ENCODE measurements at regions not wholly inside any gene's neighbourhood (a gene's known extent, or its start where the extent isn't known, plus 50 kb on each side); places are given as distances from the start of the nearest gene placed in this dataset.

GRCh38 chr1:232428786-232429530, 201.0 kb downstream of the SIPA1L2 start:
- no peak for TF ChIP-seq ZC3H10 (CRISPR knock-in tag; IDR thresholded peaks at IDR 0.05)
- no peak for TF ChIP-seq ESRRG (CRISPR knock-in tag; IDR thresholded peaks at IDR 0.05)
- no peak for TF ChIP-seq CSRNP3 (CRISPR knock-in tag; IDR thresholded peaks at IDR 0.05)
- no peak for TF ChIP-seq TOX (CRISPR knock-in tag; IDR thresholded peaks at IDR 0.05; ENCODE audit: borderline replicate concordance)
- no peak for TF ChIP-seq ISL1 (CRISPR knock-in tag; IDR thresholded peaks at IDR 0.05)
- no peak for TF ChIP-seq OSR1 (CRISPR knock-in tag; IDR thresholded peaks at IDR 0.05)
- ATAC-seq: peak; percentile 82

DNA sequence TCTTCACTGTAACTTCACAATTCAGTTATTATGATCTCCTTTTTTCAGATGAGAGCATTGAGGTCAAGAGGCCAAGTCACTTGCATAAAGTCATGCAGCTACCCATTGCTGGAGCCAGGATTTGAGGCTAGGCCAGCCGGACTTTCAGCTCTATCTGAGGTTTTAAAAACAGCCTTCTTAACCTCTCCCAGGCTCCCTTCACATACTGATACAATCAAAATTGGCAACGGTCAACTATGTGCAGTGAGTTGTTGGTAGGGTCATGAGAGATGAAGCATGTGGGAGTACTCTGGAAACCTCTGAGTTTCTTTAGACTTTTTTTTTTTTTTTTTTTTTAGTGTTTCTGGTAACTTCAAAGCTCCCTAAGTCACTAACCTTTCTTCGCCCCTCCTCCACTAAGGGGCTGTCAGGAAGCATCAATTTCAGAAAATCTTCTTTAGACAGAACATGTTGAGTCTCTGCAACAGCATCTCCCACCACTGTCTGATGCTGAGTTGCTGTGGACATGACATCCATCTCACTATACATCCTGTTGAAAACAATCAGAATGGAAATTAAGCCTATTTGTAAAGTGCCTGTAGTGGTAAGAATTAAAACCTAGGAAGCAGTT, 201.8 kb downstream of the SIPA1L2 start:
- ATAC-seq: no peak
- TF ChIP-seq ZNF565 (CRISPR knock-in tag; conservative IDR thresholded peaks at IDR 0.05; ENCODE audit: low read depth) (no peak), ISL1 (CRISPR knock-in tag; IDR thresholded peaks at IDR 0.05) (peak; percentile 29; the same call in 1 of the 2 replicates)

DNA sequence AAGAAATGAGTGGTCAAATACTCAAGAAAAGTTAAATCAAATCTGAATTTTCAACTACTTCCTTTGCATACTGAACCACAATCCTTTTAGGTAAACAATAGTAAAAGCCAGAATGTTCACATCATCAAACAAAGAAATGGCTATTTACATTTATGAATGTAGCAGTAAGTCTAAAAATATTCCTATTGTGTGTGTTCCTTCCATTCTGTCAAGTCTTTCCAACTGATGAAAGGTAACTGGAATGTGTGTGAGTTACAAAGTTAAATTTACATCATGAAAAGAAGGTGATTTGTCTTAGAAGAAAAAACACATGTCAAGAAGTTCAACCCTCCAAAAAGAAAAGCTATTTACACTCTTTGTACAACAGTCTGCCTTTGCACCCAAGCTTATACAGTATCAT, 203.1 kb downstream of the SIPA1L2 start:
- no peak for TF ChIP-seq CSDC2 (CRISPR knock-in tag; IDR thresholded peaks at IDR 0.05)
- no peak for TF ChIP-seq PATZ1 (CRISPR knock-in tag; IDR thresholded peaks at IDR 0.05; ENCODE audit: borderline replicate concordance)
- TF ChIP-seq ZNF70 (CRISPR knock-in tag; IDR thresholded peaks at IDR 0.05): no peak
- no peak for TF ChIP-seq RARB (CRISPR knock-in tag; IDR thresholded peaks at IDR 0.05)
- no peak for TF ChIP-seq CSRNP3 (CRISPR knock-in tag; IDR thresholded peaks at IDR 0.05)
- no peak for TF ChIP-seq SNAI2 (CRISPR knock-in tag; IDR thresholded peaks at IDR 0.05)
- TF ChIP-seq ZFP30 (CRISPR knock-in tag; IDR thresholded peaks at IDR 0.05): no peak
- no peak for TF ChIP-seq ZFP3 (CRISPR knock-in tag; IDR thresholded peaks at IDR 0.05)
- no peak for TF ChIP-seq OSR1 (CRISPR knock-in tag; IDR thresholded peaks at IDR 0.05)
- ATAC-seq: no peak

DNA sequence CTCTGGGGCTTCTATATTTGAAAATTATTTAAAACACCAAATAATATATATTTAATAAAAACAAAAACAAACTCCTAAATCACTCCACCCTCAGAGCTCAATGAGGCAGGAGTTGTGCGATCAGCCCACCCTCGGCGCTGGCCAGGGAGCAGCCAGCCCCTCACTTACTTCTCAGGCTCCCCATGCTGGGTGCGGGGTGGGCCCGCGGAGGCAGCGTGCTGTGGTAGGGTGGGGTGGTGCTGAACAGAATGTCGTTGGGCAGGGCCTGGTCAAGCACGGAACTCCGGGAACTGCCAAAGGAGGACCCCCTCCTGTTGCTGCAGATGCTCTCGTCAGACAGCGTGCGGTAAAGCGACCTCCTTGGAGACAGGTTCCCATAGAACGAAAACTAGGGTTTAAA, 204.5 kb downstream of the SIPA1L2 start:
- ATAC-seq: no peak

More for the DNA sequence above, 204.5 kb downstream of the SIPA1L2 start:
- TF ChIP-seq ARNTL (CRISPR knock-in tag; IDR thresholded peaks at IDR 0.05; ENCODE audit: borderline replicate concordance, low read depth) (no peak), GLIS3 (CRISPR knock-in tag; IDR thresholded peaks at IDR 0.05) (no peak), RARB (CRISPR knock-in tag; IDR thresholded peaks at IDR 0.05) (no peak), BACH2 (CRISPR knock-in tag; IDR thresholded peaks at IDR 0.05; ENCODE audit: borderline replicate concordance) (no peak), ESRRG (CRISPR knock-in tag; IDR thresholded peaks at IDR 0.05) (no peak), ZNF70 (CRISPR knock-in tag; IDR thresholded peaks at IDR 0.05) (no peak), PATZ1 (CRISPR knock-in tag; IDR thresholded peaks at IDR 0.05; ENCODE audit: borderline replicate concordance) (no peak), TCF4 (CRISPR knock-in tag; IDR thresholded peaks at IDR 0.05; ENCODE audit: borderline replicate concordance) (no peak), ZNF565 (CRISPR knock-in tag; conservative IDR thresholded peaks at IDR 0.05; ENCODE audit: low read depth) (no peak), SNAI2 (CRISPR knock-in tag; IDR thresholded peaks at IDR 0.05) (no peak), CSRNP3 (CRISPR knock-in tag; IDR thresholded peaks at IDR 0.05) (no peak), OSR1 (CRISPR knock-in tag; IDR thresholded peaks at IDR 0.05) (no peak), TOX (CRISPR knock-in tag; IDR thresholded peaks at IDR 0.05; ENCODE audit: borderline replicate concordance) (no peak), ISL1 (CRISPR knock-in tag; IDR thresholded peaks at IDR 0.05) (no peak)
- TF ChIP-seq, protein P1, sequence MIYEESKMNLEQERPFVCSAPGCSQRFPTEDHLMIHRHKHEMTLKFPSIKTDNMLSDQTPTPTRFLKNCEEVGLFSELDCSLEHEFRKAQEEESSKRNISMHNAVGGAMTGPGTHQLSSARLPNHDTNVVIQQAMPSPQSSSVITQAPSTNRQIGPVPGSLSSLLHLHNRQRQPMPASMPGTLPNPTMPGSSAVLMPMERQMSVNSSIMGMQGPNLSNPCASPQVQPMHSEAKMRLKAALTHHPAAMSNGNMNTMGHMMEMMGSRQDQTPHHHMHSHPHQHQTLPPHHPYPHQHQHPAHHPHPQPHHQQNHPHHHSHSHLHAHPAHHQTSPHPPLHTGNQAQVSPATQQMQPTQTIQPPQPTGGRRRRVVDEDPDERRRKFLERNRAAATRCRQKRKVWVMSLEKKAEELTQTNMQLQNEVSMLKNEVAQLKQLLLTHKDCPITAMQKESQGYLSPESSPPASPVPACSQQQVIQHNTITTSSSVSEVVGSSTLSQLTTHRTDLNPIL (CRISPR knock-in tag; IDR thresholded peaks at IDR 0.05; ENCODE audit: low read depth): no peak
- TF ChIP-seq, protein P2, sequence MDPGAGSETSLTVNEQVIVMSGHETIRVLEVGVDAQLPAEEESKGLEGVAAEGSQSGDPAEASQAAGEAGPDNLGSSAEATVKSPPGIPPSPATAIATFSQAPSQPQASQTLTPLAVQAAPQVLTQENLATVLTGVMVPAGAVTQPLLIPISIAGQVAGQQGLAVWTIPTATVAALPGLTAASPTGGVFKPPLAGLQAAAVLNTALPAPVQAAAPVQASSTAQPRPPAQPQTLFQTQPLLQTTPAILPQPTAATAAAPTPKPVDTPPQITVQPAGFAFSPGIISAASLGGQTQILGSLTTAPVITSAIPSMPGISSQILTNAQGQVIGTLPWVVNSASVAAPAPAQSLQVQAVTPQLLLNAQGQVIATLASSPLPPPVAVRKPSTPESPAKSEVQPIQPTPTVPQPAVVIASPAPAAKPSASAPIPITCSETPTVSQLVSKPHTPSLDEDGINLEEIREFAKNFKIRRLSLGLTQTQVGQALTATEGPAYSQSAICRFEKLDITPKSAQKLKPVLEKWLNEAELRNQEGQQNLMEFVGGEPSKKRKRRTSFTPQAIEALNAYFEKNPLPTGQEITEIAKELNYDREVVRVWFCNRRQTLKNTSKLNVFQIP (CRISPR knock-in tag; IDR thresholded peaks at IDR 0.05; ENCODE audit: borderline replicate concordance, low read depth): no peak
